NCI-H2081 (cell line): ENCODE measurements at regions not wholly inside any gene's neighbourhood (a gene's known extent, or its start where the extent isn't known, plus 50 kb on each side); places are given as distances from the start of the nearest gene placed in this dataset.

Source experiments
- DNase-seq, 2 experiments: peaks; one replicate each; lab custom pipeline; 2025; lab: John Stamatoyannopoulos, UW

GRCh38 chr1:82582347-82582746 lies 781.6 kb downstream of the ADGRL2 start:
- DNase-seq, result no peak

GRCh38 chr1:82578086-82578726 lies 777.5 kb downstream of the ADGRL2 start:
- DNase-seq, result no peak

DNA sequence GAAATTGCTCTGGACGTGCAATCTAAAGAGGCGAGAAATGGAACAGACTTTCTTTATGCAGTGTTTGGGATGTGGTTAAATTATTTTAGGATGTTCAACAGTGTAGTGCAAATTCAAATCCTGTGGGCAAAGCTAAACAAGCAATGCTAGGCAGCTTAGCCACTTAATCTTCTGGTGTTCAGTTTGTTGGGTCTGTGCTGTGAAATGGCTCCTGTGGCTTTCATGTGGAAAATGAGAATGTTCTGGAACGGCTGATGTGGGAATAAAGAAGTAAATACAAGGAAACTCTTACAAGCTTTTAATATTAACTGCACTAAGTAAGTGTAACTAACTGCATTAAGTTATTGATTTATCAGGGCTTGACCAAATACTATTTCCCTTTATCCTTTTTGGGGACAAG lies 766.6 kb downstream of the ADGRL2 start:
- no peak for DNase-seq

DNA sequence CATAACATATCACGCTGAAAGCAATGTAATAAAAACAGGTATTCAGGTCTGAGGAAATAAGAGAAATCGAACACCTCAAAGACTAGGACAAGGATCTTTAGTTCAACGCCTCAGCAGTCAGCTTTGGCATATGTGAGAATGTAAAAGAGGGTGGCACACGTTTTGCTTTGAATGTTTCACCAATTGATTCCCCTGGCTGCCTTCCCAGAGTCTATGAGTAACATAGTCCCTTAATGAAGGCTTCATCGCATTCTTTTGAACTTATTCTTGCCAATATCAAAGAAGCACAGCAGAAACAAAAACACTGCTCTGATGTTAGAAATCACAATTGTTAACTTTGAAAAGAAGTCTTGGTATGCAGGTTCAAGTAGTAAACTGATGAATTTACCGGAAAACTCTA lies 764.8 kb downstream of the ADGRL2 start:
- peak in 1 of 2 experiments; percentile 6 for DNase-seq

DNA sequence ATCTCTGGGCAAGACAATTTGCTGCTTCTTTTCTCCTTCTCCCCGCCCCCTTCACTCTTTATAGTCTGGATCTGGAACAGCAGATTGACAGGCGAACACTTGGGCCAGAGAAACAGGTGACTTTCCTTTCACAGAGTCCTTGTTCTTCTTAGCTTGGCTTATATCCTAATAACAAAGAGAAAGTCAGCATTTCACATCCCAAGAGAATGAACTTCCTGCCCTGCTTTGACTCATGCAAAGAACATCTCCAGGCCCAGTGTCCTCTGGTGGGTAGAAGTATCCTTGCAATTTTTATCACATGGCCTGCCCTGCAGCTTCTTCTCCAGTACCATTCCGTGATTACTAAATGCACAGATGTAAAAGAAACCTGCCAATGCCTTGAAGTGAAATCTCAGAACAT lies 764.4 kb downstream of the ADGRL2 start:
- no peak for DNase-seq

DNA sequence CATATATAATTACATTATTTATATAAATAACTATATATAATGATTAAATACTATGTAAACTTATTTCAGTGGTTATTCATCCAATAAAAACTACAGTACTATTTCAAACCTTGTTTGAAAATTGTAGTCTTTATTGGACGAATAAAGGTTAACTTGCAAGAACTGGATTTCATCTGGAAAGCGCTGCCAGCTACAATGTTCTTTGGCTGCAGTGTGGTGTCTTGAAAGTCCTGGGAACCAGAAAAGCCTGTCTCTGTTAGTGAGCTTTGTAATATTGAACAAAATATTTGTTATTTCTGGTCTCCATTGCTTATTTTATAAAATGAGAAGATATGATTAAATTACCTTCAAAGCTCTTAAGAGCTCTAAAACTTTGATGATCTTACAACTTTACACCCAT lies 763.6 kb downstream of the ADGRL2 start:
- no peak for DNase-seq

- peak; percentile 1 to 25 for DNase-seq
These were observed 761.7 kb downstream of the ADGRL2 start for GRCh38 chr1:82562448-82562847.

DNA sequence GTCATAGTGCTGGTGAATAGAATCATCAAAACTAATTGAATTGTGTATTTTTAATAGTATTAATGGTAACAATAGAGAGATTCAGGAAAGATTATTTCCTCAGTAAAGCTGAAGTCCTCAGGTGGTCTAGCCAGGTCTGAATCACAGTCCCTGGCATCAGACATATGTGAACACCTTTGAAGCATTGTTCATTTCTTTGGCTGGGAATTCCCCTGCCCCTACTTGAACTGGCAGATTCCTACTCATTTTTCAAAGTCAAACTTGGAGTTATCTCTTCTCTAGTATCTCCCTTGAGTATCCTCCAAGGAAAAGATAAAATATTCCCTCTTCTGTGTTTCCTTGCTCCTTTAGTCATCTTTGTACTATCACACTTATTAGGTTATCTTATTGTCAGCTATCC lies 759.8 kb downstream of the ADGRL2 start:
- DNase-seq, result no peak

GRCh38 chr1:82555501-82555900 lies 754.8 kb downstream of the ADGRL2 start:
- DNase-seq, result no peak

GRCh38 chr1:82549841-82550240 lies 749.1 kb downstream of the ADGRL2 start:
- DNase-seq, result no peak

DNA sequence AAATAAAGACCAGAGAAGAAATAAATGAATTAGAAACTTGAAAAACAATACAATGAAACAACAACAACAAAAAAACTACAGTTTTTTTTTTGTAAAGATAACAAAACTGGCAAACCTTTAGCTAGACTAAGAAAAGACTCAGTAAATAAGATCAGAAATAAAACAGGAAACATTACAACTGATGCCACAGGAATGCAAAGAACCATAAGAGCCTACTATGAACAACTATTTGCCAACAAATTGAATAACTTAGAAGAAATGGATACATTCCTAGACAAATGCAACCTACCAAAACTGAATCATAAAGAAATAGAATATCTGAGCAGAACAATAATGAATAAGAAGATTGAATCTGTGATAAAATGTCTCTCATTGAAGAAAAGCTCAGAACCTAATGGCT lies 742.0 kb downstream of the ADGRL2 start:
- DNase-seq, result no peak

GRCh38 chr1:82542141-82542540 lies 741.4 kb downstream of the ADGRL2 start:
- no peak for DNase-seq

DNA sequence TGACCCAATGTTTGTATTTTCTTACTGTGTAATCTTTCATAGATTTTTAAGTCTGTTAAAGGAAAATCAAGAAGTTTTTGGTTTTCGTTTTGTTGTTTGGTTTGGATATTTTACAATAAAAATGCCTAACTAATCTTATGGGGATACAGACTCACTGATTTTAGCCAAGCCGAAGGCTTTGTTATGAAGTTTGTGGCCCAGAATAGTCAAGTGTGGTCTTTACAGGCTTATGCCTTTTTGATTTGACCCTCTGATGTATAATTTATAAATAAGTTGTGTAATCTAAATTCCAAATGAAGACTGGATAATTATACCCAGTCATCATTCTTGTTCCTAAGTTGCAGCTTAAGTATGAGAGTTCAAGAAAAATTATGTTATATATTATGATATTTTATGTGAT lies 739.3 kb downstream of the ADGRL2 start:
- no peak for DNase-seq

DNA sequence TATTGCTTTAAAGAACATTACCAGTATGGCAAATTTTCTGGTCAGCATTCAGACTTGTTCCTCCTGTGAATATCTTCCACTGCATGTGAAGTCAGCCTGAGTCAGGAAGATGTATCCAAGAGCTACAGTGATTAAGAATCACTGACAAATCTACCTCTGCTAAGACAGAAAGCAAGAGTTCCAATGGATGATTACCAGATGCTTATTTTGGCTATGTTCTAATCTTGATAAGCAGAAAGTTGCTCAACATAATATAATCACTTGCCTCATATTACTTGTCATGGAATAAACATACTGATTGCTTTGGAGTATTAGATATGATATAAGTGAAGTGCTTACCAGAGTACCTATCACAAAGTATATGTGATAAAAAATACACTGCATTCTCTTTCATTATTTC lies 738.1 kb downstream of the ADGRL2 start:
- DNase-seq, result no peak

GRCh38 chr1:82534996-82535395 lies 734.3 kb downstream of the ADGRL2 start:
- no peak for DNase-seq

DNA sequence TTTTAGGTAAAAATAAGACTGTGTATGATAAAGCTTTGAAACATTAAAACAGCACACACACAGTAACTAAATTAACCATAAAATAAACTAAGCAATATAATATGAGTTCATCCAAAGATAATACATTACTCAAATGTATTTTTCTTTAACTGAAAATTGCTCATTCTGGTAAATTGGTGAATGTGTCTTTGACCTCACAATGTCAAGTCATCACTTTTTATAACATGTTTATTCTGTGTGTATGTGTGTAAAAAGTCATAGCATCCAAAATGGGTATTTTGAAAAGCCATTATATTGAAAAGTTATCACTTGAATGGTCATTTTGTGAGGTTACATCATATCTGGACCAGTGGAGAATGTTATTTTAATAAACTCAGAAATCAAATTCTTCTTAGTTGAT lies 724.6 kb downstream of the ADGRL2 start:
- DNase-seq, result no peak

- no peak for DNase-seq
These were observed 719.9 kb downstream of the ADGRL2 start for GRCh38 chr1:82520611-82521010.

- no peak for DNase-seq
These were observed 716.9 kb downstream of the ADGRL2 start for GRCh38 chr1:82517586-82517985.

- DNase-seq, result no peak
These were observed 714.9 kb downstream of the ADGRL2 start for GRCh38 chr1:82515650-82516049.

DNA sequence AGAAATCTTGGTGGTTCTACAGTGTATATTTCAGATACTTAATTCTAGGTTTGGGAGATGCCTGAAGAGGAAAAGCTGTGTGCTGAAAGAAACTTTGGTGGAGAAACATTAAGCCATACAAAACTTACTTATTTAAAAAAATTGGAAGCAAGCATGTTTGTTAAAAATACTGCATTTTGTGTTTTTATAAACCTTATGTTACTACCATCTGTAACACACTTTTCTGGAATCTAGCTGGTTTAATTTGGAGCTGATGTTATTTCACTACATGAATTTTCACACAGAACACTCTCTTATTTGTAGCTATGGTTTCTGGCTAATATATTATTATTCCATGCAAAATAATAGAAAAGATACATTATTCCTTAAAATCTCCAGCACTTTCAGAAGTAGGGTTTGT lies 710.7 kb downstream of the ADGRL2 start:
- DNase-seq, result no peak

DNA sequence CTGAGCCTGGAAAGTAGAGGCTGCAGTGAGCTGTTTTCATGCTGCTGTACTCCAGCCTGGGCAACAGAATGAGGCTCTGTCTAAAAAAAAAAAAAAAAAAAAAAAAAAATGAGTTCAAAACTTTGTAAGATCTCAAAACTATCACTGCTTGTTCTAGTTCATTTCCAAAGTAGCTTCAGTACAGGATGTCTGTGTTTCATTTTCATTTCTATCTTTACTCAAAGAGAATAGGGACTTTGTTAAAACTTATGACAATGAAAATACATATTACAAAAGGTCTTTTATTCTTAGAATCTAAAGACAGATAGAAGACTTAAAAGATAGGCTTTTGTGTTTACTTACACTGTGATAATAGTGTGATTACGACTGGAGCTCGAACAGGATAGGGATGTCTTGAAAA lies 709.7 kb downstream of the ADGRL2 start:
- DNase-seq, result no peak

- DNase-seq, result no peak
These were observed 706.3 kb downstream of the ADGRL2 start for GRCh38 chr1:82507011-82507410.

GRCh38 chr1:82503822-82504221 lies 703.1 kb downstream of the ADGRL2 start:
- DNase-seq, result no peak

GRCh38 chr1:82499022-82499421 lies 698.3 kb downstream of the ADGRL2 start:
- DNase-seq, result no peak

- no peak for DNase-seq
These were observed 693.4 kb downstream of the ADGRL2 start for GRCh38 chr1:82494117-82494516.
